Activated naive CD4-positive, alpha-beta T cell treated with anti-CD3 and anti-CD28 coated beads for 36 hours (primary cell): ENCODE measurements at regions not wholly inside any gene's neighbourhood (a gene's known extent, or its start where the extent isn't known, plus 50 kb on each side); places are given as distances from the start of the nearest gene placed in this dataset.

ENCODE experiments used
- CTCF ChIA-PET: fragments of 350-600 bp; sonication (Branson Sonifier 250); formaldehyde crosslinking; loops from one replicate; lab custom pipeline; 2021; ENCODE audit warnings: antibody characterized with exemption; lab: Charles Lee
- DNase-seq: peaks from one replicate; pipeline ENCODE4 v3.0.0-alpha.2; 2020
- H3K27ac Mint-ChIP-seq: one replicate; pipeline ENCODE4 v1.8.0; 2021; ENCODE audit warnings: mild to moderate bottlenecking, mixed read lengths
- H3K27me3 Mint-ChIP-seq: one replicate; pipeline ENCODE4 v1.8.0; 2021; ENCODE audit warnings: low read depth, mixed read lengths
- H3K36me3 Mint-ChIP-seq: one replicate; pipeline ENCODE4 v1.8.0; 2021; ENCODE audit warnings: low read depth, mixed read lengths
- H3K4me1 Mint-ChIP-seq: one replicate; pipeline ENCODE4 v1.8.0; 2021; ENCODE audit warnings: low read depth, mixed read lengths
- H3K4me3 Mint-ChIP-seq: one replicate; pipeline ENCODE4 v1.8.0; 2021; ENCODE audit warnings: mild to moderate bottlenecking, moderate library complexity, mixed read lengths
- H3K9me3 Mint-ChIP-seq: one replicate; pipeline ENCODE4 v1.8.0; 2021; ENCODE audit warnings: mixed read lengths
- intact Hi-C: fragments of 100-400 bp; cut with micrococcal nuclease; formaldehyde crosslinking; loops from one replicate; pipeline ENCODE4 v1.15.1; 2023

DNA sequence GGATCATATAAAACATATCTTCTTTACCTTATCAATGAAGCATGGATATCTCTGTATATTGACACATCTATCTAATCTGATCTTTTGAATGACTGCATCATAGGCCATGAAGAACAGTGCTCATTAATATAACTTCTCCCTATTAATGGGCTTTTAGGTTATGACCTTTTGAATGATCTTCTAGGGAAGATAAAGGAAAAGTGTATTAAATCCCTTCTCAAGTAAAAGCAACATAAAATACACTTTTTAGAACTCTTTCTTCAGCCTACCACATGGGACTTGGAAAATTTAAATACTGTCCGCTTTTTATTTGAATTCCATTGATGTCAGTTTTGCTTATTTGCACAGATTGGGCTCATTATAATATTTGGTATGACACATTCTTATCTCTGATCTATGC lies 425.4 kb downstream of the MED13L start:
- H3K27me3 Mint-ChIP-seq: peaks cover 3% of the 10 kb centered on the region
- CTCF ChIA-PET: no interaction called here
- DNase-seq: no peak
- no peaks in the 10 kb centered on the region for H3K4me1 Mint-ChIP-seq
- H3K27ac Mint-ChIP-seq: no peak overlapping the region
- no peaks in the 10 kb centered on the region for H3K36me3 Mint-ChIP-seq
- no peaks in the 10 kb centered on the region for H3K9me3 Mint-ChIP-seq
- intact Hi-C loops: no loop called here
- H3K4me3 Mint-ChIP-seq: no peak overlapping the region

DNA sequence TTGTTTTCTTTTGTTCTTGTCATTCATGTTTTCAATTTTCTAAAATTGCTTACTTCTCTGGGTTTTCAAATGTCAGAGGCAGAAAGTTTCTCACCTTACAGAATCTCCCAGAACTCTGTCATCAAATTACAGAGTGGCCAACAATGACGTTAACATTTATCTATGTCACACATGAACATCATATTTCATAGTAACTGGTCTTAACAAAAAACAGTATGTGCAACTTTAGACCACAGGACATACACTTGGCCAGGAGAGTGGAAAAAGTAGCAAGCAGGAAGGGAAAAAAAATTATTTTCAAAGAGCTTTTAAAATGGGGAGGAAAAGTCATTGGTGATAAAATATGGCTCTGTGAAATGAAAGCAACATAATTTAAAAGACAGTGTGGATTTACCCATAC lies 426.5 kb downstream of the MED13L start:
- H3K36me3 Mint-ChIP-seq: no peaks in the 10 kb centered on the region
- no peaks in the 10 kb centered on the region for H3K4me1 Mint-ChIP-seq
- H3K27me3 Mint-ChIP-seq: peaks cover 2% of the 10 kb centered on the region
- H3K4me3 Mint-ChIP-seq: no peak overlapping the region
- no peak for DNase-seq
- intact Hi-C loops: no loop called here
- CTCF ChIA-PET: no interaction called here
- no peak overlapping the region for H3K27ac Mint-ChIP-seq
- no peaks in the 10 kb centered on the region for H3K9me3 Mint-ChIP-seq

DNA sequence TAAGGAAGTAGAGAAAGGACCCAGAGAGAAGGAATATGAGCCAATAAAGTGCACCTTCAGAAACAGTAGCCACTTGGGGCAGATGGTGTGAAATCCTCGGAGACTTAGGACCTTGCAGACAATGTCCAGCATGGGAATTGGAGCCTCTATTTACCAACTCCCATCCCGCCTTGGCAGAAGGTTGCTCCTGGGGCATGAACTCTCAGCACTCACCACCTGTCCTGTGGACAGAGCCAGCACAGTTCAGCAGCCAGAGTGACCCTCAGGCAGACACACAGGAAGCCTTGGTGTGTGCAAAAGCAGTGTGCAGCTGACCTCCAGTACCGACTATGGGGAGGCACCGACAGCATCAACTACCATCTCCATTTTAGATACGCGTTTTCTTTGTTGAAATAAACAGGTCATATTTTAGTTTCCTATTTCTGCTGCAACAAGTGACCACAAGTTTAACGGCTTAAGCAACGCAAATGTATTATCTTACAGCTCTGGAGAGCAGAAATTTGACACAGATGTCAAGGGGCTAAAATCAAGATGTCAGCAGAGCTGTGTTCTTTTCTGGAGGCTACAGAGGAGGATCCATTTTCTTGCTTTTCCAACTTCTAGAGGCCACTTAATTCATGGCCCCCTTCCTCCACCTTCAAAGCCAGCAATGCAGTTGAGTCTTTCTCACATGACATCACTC lies 428.1 kb downstream of the MED13L start:
- intact Hi-C loops: no loop called here
- H3K4me1 Mint-ChIP-seq: no peaks in the 10 kb centered on the region
- H3K4me3 Mint-ChIP-seq: no peak overlapping the region
- CTCF ChIA-PET: no interaction called here
- no peak for DNase-seq
- H3K9me3 Mint-ChIP-seq: no peaks in the 10 kb centered on the region
- no peaks in the 10 kb centered on the region for H3K36me3 Mint-ChIP-seq
- no peak overlapping the region for H3K27ac Mint-ChIP-seq
- peaks cover 2% of the 10 kb centered on the region for H3K27me3 Mint-ChIP-seq

DNA sequence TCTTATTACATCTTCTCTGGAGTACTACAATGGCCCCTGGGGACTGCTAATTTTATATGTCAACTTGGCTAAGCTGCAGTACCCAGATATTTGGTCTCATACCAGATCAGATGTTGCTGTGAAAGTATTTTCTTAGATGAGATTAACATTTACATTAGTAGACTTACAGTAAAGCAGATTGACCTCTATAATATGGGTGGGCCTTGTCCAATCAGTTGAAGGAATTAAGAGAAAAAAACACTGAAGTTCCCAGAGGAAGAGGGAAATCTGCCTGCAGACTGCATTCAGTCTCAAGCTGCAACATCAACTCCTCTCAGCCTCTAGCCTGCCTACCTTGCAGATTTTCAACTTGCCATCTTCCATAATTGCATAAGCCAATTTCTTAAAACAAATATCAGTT lies 430.1 kb downstream of the MED13L start:
- Mint-ChIP-seq H3K27me3 (peaks cover 6% of the 10 kb centered on the region), H3K36me3 (no peaks in the 10 kb centered on the region), H3K4me1 (no peaks in the 10 kb centered on the region), H3K9me3 (no peaks in the 10 kb centered on the region), H3K27ac (no peak overlapping the region), H3K4me3 (no peak overlapping the region)
- intact Hi-C loops: no loop called here
- no peak for DNase-seq
- CTCF ChIA-PET: no interaction called here

DNA sequence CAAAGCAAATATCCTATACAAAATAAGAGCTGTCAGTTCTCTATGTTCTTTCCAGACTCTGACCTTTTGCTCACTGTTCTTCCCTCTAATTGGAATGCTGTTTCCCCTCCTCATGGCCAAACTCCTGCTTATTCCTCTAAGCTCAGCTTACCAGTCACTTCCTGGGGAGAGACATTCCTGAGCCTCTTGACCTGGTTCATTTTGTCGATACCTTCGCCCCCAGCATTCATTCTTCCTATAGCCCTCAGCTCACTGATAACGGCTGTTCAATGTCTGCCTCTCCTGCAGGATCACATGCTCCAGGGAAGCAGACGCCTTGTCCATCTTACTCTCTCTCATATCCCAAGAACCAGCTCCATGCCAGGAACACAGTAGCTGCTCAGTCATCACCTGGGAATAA lies 431.0 kb downstream of the MED13L start:
- CTCF ChIA-PET: no interaction called here
- Mint-ChIP-seq H3K4me3 (no peak overlapping the region), H3K27ac (no peak overlapping the region), H3K4me1 (no peaks in the 10 kb centered on the region), H3K9me3 (no peaks in the 10 kb centered on the region), H3K27me3 (peaks cover 6% of the 10 kb centered on the region), H3K36me3 (no peaks in the 10 kb centered on the region)
- no peak for DNase-seq
- intact Hi-C loops: no loop called here

DNA sequence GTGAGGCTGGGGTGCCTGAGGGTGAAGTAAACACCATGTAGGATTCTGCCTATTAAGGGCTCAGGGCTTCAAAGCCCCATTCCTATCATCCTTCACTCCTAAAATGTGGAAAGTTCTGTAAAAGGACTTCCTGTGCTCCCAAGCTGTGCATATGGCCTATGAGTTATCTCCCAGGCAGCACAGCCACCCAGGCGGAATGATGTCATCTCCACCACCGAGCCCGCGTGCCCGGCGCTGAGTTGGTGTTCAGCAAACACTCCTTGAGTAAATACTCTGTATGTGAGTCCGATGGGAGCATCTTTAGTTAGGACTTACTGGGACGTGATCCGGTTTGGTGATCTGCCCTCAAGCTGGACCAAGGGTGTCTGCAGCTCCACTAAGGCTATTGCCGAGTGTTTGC lies 437.3 kb downstream of the MED13L start:
- peaks cover 5% of the 10 kb centered on the region for H3K27me3 Mint-ChIP-seq
- no peaks in the 10 kb centered on the region for H3K9me3 Mint-ChIP-seq
- H3K4me1 Mint-ChIP-seq: no peaks in the 10 kb centered on the region
- DNase-seq: no peak
- no peak overlapping the region for H3K4me3 Mint-ChIP-seq
- no peak overlapping the region for H3K27ac Mint-ChIP-seq
- intact Hi-C loops: no loop called here
- CTCF ChIA-PET: no interaction called here
- no peaks in the 10 kb centered on the region for H3K36me3 Mint-ChIP-seq

DNA sequence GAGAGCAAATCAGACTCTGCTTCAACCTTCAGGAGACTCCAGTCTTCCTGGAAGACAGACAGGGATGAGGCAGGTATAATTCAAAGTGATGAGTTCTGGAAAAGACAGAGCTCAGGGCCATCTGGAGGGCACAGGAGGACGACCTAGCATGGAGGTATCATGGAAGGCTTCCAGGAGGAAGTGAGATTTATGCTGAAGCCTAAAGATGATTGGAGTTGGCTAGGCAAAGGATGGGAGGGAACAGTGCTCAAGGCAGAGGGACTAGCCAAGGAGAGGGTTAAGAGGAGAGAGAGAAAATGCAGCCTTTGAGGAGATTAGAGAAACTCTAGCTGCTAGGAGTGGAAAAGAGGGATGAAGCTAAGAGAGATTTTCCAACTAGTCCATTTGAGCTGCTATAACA lies 438.5 kb downstream of the MED13L start:
- H3K4me3 Mint-ChIP-seq: no peak overlapping the region
- no peaks in the 10 kb centered on the region for H3K9me3 Mint-ChIP-seq
- H3K27me3 Mint-ChIP-seq: peaks cover 1% of the 10 kb centered on the region
- no peaks in the 10 kb centered on the region for H3K36me3 Mint-ChIP-seq
- DNase-seq: no peak
- H3K4me1 Mint-ChIP-seq: no peaks in the 10 kb centered on the region
- intact Hi-C loops: no loop called here
- H3K27ac Mint-ChIP-seq: no peak overlapping the region
- CTCF ChIA-PET: no interaction called here

DNA sequence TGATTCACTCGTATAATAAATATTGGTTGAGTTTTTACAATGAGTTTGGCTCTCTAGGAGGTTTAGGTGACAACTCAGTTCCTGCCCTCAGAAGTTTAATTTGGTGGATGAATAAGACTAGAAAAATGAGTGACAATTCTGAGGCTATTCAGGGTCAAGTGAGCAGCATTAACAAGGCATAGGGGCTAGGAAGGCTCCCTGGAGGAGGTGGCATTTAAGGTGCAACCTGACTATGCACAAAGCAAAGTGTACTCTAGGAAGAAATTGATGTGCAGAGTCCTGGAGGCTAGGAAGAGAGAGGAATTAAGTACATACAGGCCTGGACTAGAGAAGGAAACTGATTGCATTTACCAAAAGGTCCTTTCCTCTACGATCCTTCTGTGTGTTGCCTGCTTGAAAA lies 440.3 kb downstream of the MED13L start:
- H3K27me3 Mint-ChIP-seq: peaks cover 2% of the 10 kb centered on the region
- no peak overlapping the region for H3K4me3 Mint-ChIP-seq
- no peak for DNase-seq
- H3K36me3 Mint-ChIP-seq: no peaks in the 10 kb centered on the region
- H3K9me3 Mint-ChIP-seq: no peaks in the 10 kb centered on the region
- CTCF ChIA-PET: no interaction called here
- intact Hi-C loops: no loop called here
- no peak overlapping the region for H3K27ac Mint-ChIP-seq
- no peaks in the 10 kb centered on the region for H3K4me1 Mint-ChIP-seq

DNA sequence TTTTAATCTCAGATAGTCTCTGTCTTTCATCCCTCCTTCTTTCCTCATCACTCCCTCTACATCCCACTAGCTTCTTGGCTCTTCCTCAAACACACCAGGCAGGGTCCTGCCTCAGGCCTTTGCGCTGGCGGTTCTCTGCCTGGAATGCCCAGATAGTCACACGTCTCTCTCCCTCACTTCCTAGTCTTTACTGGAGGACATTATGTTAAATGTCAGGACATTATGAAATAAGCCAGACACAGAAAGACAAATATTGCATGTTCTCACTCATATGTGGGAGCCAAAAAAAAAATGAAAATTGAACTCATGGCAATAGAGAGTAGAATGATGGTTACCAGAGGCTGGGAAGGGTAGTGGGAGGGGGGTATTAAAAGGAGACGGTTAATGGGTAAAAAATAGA lies 442.0 kb downstream of the MED13L start:
- H3K27me3 Mint-ChIP-seq: peaks cover 2% of the 10 kb centered on the region
- intact Hi-C loops: no loop called here
- H3K27ac Mint-ChIP-seq: no peak overlapping the region
- no peak for DNase-seq
- no peaks in the 10 kb centered on the region for H3K9me3 Mint-ChIP-seq
- CTCF ChIA-PET: no interaction called here
- H3K4me1 Mint-ChIP-seq: no peaks in the 10 kb centered on the region
- no peaks in the 10 kb centered on the region for H3K36me3 Mint-ChIP-seq
- H3K4me3 Mint-ChIP-seq: no peak overlapping the region

DNA sequence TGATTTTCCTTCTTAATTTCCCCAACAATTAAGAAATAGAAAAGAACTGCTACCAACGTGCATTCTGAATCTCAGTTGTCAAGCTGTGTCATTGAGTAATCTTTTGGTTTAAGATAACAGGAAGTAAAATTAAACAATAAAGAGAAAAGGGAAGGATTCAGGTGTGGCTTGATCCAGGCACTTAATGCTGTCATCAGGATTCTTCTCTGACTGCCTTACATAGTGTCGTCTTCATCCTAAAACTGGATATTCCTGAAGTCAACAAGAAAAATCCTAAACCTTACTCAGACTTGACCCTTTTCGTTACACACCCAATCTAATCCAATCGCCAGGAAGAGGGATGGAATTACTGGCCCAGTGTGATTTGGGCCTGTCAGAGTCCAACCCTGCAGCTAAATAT lies 443.8 kb downstream of the MED13L start:
- no peaks in the 10 kb centered on the region for H3K4me1 Mint-ChIP-seq
- H3K36me3 Mint-ChIP-seq: no peaks in the 10 kb centered on the region
- no peak for DNase-seq
- no peaks in the 10 kb centered on the region for H3K9me3 Mint-ChIP-seq
- H3K4me3 Mint-ChIP-seq: no peak overlapping the region
- no peak overlapping the region for H3K27ac Mint-ChIP-seq
- H3K27me3 Mint-ChIP-seq: peaks cover 2% of the 10 kb centered on the region
- CTCF ChIA-PET: no interaction called here
- intact Hi-C loops: no loop called here

DNA sequence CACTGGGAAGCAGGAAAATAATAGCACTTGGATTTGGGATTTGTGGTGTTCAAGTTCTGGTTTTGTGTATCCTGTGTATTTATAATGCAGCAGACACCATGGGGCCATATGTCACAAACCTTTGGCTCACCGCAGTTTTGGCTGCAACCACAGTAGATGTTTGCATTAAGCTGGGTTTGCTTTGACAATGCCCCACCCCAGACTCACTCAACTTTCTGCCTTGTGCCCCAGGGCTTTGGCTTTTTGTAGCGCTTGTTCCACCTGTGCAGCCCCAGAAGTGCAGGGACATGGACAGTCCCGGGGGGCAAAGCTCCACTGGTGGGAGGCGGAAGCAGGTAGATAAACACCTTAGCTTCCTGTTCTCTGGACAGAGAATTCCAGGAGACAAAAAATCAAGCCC lies 446.9 kb downstream of the MED13L start:
- H3K4me3 Mint-ChIP-seq: no peak overlapping the region
- CTCF ChIA-PET: no interaction called here
- no peaks in the 10 kb centered on the region for H3K4me1 Mint-ChIP-seq
- no peaks in the 10 kb centered on the region for H3K9me3 Mint-ChIP-seq
- H3K36me3 Mint-ChIP-seq: no peaks in the 10 kb centered on the region
- H3K27me3 Mint-ChIP-seq: peaks cover 2% of the 10 kb centered on the region
- no peak overlapping the region for H3K27ac Mint-ChIP-seq
- intact Hi-C loops: no loop called here
- DNase-seq: no peak

DNA sequence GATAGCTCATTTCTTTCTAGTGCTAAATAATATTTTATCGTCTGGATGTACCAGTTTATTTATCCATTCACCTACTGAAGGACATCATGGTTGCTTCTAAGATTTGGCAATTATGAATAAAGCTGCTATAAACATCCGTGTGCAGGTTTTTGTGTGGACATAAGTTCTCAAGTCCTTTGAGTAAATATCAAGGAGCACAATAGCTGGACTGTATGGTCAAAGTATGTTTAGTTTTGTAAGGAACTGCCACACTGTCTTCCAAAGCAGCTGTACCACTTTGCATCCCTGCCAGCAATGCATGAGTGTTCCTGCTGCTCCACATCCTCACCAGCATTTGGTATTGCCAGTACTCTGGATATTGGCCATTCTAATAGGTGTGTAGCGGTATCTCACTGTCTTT lies 447.4 kb downstream of the MED13L start:
- H3K36me3 Mint-ChIP-seq: no peaks in the 10 kb centered on the region
- no peak overlapping the region for H3K4me3 Mint-ChIP-seq
- CTCF ChIA-PET: no interaction called here
- peaks cover 2% of the 10 kb centered on the region for H3K27me3 Mint-ChIP-seq
- no peaks in the 10 kb centered on the region for H3K4me1 Mint-ChIP-seq
- DNase-seq: no peak
- H3K9me3 Mint-ChIP-seq: peaks cover 2% of the 10 kb centered on the region
- no peak overlapping the region for H3K27ac Mint-ChIP-seq
- intact Hi-C loops: no loop called here

DNA sequence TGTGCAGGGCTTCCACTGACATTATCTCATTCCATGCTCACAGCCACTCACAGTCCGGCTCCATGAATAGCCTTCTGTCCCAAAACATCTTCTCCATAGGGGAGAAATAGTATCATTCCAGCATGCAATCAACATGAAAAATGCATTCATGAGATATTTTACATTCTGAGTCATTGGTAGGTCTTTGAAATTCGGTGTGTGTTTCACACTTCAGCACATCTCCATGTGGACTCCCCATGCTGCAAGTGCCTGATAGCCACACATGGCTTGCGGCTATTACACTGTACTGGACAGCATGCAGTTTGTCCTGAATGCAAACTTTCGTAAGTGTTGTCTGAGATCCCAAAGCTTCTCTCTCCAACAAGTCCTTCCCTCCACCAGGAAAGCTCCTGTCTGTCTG lies 449.3 kb downstream of the MED13L start:
- intact Hi-C loops: no loop called here

More for the DNA sequence above, 449.3 kb downstream of the MED13L start:
- Mint-ChIP-seq H3K4me1 (no peaks in the 10 kb centered on the region), H3K27ac (no peak overlapping the region), H3K27me3 (peaks cover 4% of the 10 kb centered on the region), H3K4me3 (no peak overlapping the region), H3K36me3 (no peaks in the 10 kb centered on the region), H3K9me3 (peaks cover 2% of the 10 kb centered on the region)
- no peak for DNase-seq
- CTCF ChIA-PET: no interaction called here
